C4-2B (cell line): ENCODE measurements at regions not wholly inside any gene's neighbourhood (a gene's known extent, or its start where the extent isn't known, plus 50 kb on each side); places are given as distances from the start of the nearest gene placed in this dataset.

Experiments
- H3K27ac ChIP-seq: fragments of 450-650 bp; 2 replicates; pipeline ENCODE4 v1.5.1; 2017
- CTCF ChIP-seq: fragments of 450-650 bp; conservative IDR thresholded peaks from 2 replicates; pipeline ENCODE4 v1.5.1; 2017; ENCODE audit warnings: mild to moderate bottlenecking
- ZFX ChIP-seq: fragments of 450-650 bp; IDR thresholded peaks from 2 replicates; pipeline ENCODE4 v1.6.1; 2017

- no peak overlapping the region for H3K27ac ChIP-seq
- TF ChIP-seq CTCF = no peak
- TF ChIP-seq ZFX = no peak
Measured at GRCh38 chr5:174273325-174273724, 227.8 kb downstream of the NSG2 start.

GRCh38 chr5:174275959-174276358 is 230.5 kb downstream of the NSG2 start:
- no peak overlapping the region for H3K27ac ChIP-seq
- no peak for TF ChIP-seq CTCF
- no peak for TF ChIP-seq ZFX

- TF ChIP-seq ZFX (no peak), CTCF (no peak)
- no peak overlapping the region for H3K27ac ChIP-seq
Measured at GRCh38 chr5:174281089-174281760, 235.7 kb downstream of the NSG2 start.

GRCh38 chr5:174281855-174282254 is 236.3 kb downstream of the NSG2 start:
- TF ChIP-seq ZFX = no peak
- TF ChIP-seq CTCF = no peak
- H3K27ac ChIP-seq = no peak overlapping the region

GRCh38 chr5:174282391-174282790 is 236.9 kb downstream of the NSG2 start:
- H3K27ac ChIP-seq = no peak overlapping the region
- TF ChIP-seq CTCF = no peak
- no peak for TF ChIP-seq ZFX

- TF ChIP-seq CTCF (no peak), ZFX (no peak)
- H3K27ac ChIP-seq = no peak overlapping the region
Measured at GRCh38 chr5:174283211-174284005, 237.9 kb downstream of the NSG2 start.

- no peak for TF ChIP-seq CTCF
- TF ChIP-seq ZFX = no peak
- H3K27ac ChIP-seq = no peak overlapping the region
Measured at GRCh38 chr5:174284873-174285272, 239.4 kb downstream of the NSG2 start.
